GM12878 (cell line): ENCODE measurements at regions not wholly inside any gene's neighbourhood (a gene's known extent, or its start where the extent isn't known, plus 50 kb on each side); places are given as distances from the start of the nearest gene placed in this dataset.

Source experiments
- ATAC-seq: fragments of 200-7000 bp; cut with Tn5 transposase; 3 replicates; pipeline ENCODE4 v1.9.1; 2020; ENCODE audit warnings: mild to moderate bottlenecking, moderate library complexity
- BruUV-seq: library from RNA; stranded (reverse); fragments of 400-500 nt; replicated peaks from 2 replicates; lab custom pipeline; 2021; lab: Mats Ljungman, UMichigan
- CTCF ChIA-PET: fragments of 300-600 bp; sonication (Branson Sonifier 250); formaldehyde crosslinking; extraction: SDS; loops from one replicate; lab custom pipeline; 2021; ENCODE audit warnings: inconsistent platforms; lab: Yijun Ruan, JAX
- POLR2A ChIA-PET: fragments of 350-600 bp; formaldehyde crosslinking; extraction: SDS; loops from one replicate; lab custom pipeline; 2021; ENCODE audit warnings: inconsistent platforms; lab: Charles Lee
- RAD21 ChIA-PET: fragments of 300-600 bp; sonication (Branson Sonifier 250); formaldehyde crosslinking; loops from one replicate; lab custom pipeline; 2023; ENCODE audit warnings: antibody characterized with exemption; ENCODE audit not compliant: unreplicated experiment; lab: Charles Lee
- SMC1A ChIA-PET: fragments of 300-600 bp; sonication (Branson Sonifier 250); formaldehyde crosslinking; loops from one replicate; lab custom pipeline; 2023; ENCODE audit not compliant: unreplicated experiment, uncharacterized antibody; lab: Charles Lee
- DNase-seq: peaks from one replicate; pipeline ENCODE4 v3.0.0-alpha.2; 2011; ENCODE audit warnings: low read depth, low spot score
- FAIRE-seq: peaks from 3 replicates; lab custom pipeline; 2011; peaks lifted over from hg19 to GRCh38; lab: Jason Lieb, UNC
- H2AFZ ChIP-seq: 2 replicates; pipeline ENCODE4 v1.6.0; 2011; ENCODE audit warnings: low read depth, low read length, control low read depth; ENCODE audit not compliant: control insufficient read depth
- H3K27ac ChIP-seq: 2 replicates; pipeline ENCODE4 v1.5.1; 2011; ENCODE audit warnings: control low read depth; ENCODE audit not compliant: control insufficient read depth, insufficient read depth
- H3K27me3 ChIP-seq, 2 experiments: replicated peaks in 1 of 2; 2 replicates each; pipeline versions ENCODE4 v1.6.0 to v1.6.1; 2011; ENCODE audit warnings: low read length in 1 of 2; ENCODE audit not compliant: control insufficient read depth in 2 of 2, insufficient read depth in 2 of 2
- H3K36me3 ChIP-seq, 2 experiments: 2 replicates each; pipeline ENCODE4 v1.5.1; 2011; ENCODE audit warnings: low read length in 1 of 2; ENCODE audit not compliant: control insufficient read depth in 2 of 2, insufficient read depth in 2 of 2
- H3K4me1 ChIP-seq: 2 replicates; pipeline ENCODE4 v1.6.1; 2011; ENCODE audit warnings: mild to moderate bottlenecking, low read length, moderate library complexity, mixed read lengths; ENCODE audit not compliant: control insufficient read depth, insufficient read depth
- H3K4me2 ChIP-seq: 2 replicates; pipeline ENCODE4 v1.6.0; 2011; ENCODE audit warnings: control low read depth; ENCODE audit not compliant: control insufficient read depth, insufficient read depth
- H3K4me3 ChIP-seq: fragments of 200-600 bp; sonication (generic); 2 replicates; pipeline ENCODE4 v1.5.1; 2016
- H3K79me2 ChIP-seq: 2 replicates; pipeline ENCODE4 v1.6.0; 2011; ENCODE audit warnings: low read length; ENCODE audit not compliant: control insufficient read depth, insufficient read depth
- H3K9ac ChIP-seq: 2 replicates; pipeline ENCODE4 v1.8.0; 2011; ENCODE audit warnings: low read length, control low read depth, mixed read lengths; ENCODE audit not compliant: control insufficient read depth, insufficient read depth
- H3K9me3 ChIP-seq: replicated peaks from 3 replicates; pipeline ENCODE4 v1.5.1; 2011; ENCODE audit warnings: mild to moderate bottlenecking, low read length; ENCODE audit not compliant: control insufficient read depth, insufficient read depth
- H4K20me1 ChIP-seq: 2 replicates; pipeline ENCODE4 v1.6.0; 2011; ENCODE audit not compliant: control insufficient read depth, insufficient read depth
- ASH2L ChIP-seq: fragments of 300-600, 200-600 bp; sonication (generic); IDR thresholded peaks from 2 replicates; pipeline ENCODE4 v1.6.1; 2017; ENCODE audit warnings: low read depth, mild to moderate bottlenecking, borderline replicate concordance
- CBFB ChIP-seq: IDR thresholded peaks from 2 replicates; pipeline ENCODE4 v1.6.1; 2016; ENCODE audit warnings: antibody characterized with exemption, low read depth
- FOXK2 ChIP-seq: fragments of 450-650 bp; IDR thresholded peaks from 2 replicates; pipeline ENCODE4 v1.6.1; 2017; ENCODE audit warnings: mild to moderate bottlenecking, moderate library complexity
- JUND ChIP-seq: IDR thresholded peaks from 2 replicates; pipeline ENCODE4 v1.6.1; 2012; ENCODE audit warnings: low read depth, mild to moderate bottlenecking, low read length, improper control_type of control experiment, moderate library complexity
- MYC ChIP-seq: IDR thresholded peaks from 2 replicates; pipeline ENCODE4 v1.6.1; 2011; ENCODE audit warnings: mild to moderate bottlenecking, low read length, moderate library complexity, inconsistent platforms; ENCODE audit not compliant: insufficient read depth, insufficient replicate concordance, insufficient read length, severe bottlenecking
- NR2F1 ChIP-seq: fragments of 450-650 bp; conservative IDR thresholded peaks from 2 replicates; pipeline ENCODE4 v1.6.1; 2017; ENCODE audit warnings: mild to moderate bottlenecking
- NRF1 ChIP-seq: conservative IDR thresholded peaks from 2 replicates; pipeline ENCODE4 v1.6.1; 2011; ENCODE audit warnings: mild to moderate bottlenecking, low read depth, low read length, improper control_type of control experiment
- POLR2AphosphoS5 ChIP-seq: IDR thresholded peaks from 2 replicates; pipeline ENCODE4 v1.6.1; 2011; ENCODE audit warnings: mild to moderate bottlenecking, low read length, inconsistent platforms
- RUNX3 ChIP-seq: IDR thresholded peaks from 2 replicates; pipeline ENCODE4 v1.6.1; 2012; ENCODE audit warnings: low read length, inconsistent platforms
- SPI1 ChIP-seq: IDR thresholded peaks from 2 replicates; pipeline ENCODE4 v1.6.1; 2011; ENCODE audit warnings: low read depth, mild to moderate bottlenecking, low read length, moderate library complexity, borderline replicate concordance; ENCODE audit not compliant: insufficient read depth
- SREBF2 ChIP-seq: IDR thresholded peaks from 2 replicates; pipeline ENCODE4 v1.6.1; 2012; ENCODE audit warnings: mild to moderate bottlenecking, low read length
- YBX1 ChIP-seq: fragments of 450-650 bp; IDR thresholded peaks from 2 replicates; pipeline ENCODE4 v1.6.1; 2016; ENCODE audit warnings: antibody characterized with exemption
- ZNF207 ChIP-seq: fragments of 450-650 bp; IDR thresholded peaks from 2 replicates; pipeline ENCODE4 v1.6.1; 2014; ENCODE audit warnings: antibody characterized with exemption, mild to moderate bottlenecking, borderline replicate concordance
- WGBS: methylation state at CpG from one replicate; pipeline ENCODE4 v1.1.6; 2016; ENCODE audit warnings: low lambda C conversion rate; ENCODE audit not compliant: insufficient replicate concordance, insufficient coverage; ENCODE audit errors: missing lambda C conversion rate; 5-methylcytosine and 5-hydroxymethylcytosine counted together
- in situ Hi-C: fragments of 300-500 bp; cut with MboI; formaldehyde crosslinking; loops from 9 replicates; pipeline ENCODE4 v1.14.3; 2018; ENCODE audit warnings: mixed read lengths
- intact Hi-C: fragments of 100-400 bp; cut with micrococcal nuclease; formaldehyde crosslinking; loops from one replicate; pipeline ENCODE4 v1.14.2; 2022; ENCODE audit not compliant: unreplicated experiment
- TF ChIP-seq, protein P1 (sequence below): fragments of 450-650 bp; IDR thresholded peaks from 2 replicates; pipeline ENCODE4 v1.6.1; 2017; ENCODE audit warnings: mild to moderate bottlenecking, low read depth, inconsistent platforms; ENCODE audit not compliant: poor library complexity, severe bottlenecking
- TF ChIP-seq, protein P2 (sequence below): IDR thresholded peaks from 2 replicates; pipeline ENCODE4 v1.6.1; 2012; ENCODE audit warnings: mild to moderate bottlenecking, low read depth, low read length

DNA sequence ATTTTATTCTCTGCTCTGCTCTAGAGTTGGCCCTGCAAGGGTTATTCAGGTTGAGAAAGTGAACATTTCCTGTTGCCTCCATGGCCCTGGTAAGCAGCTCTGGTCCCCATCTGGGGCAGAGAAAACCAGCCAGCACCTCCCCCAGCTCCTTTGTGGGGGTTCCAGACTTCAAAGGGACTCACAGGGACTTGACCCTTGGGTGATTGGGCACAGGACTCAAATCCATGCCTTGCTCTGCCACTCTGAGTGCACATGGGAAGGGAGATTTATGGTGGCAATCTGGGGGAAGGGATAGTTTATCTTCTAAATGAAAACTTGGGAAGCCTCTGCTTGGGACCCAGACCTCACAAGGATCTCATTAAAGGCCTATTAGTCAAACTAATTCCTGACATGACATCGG lies 212.8 kb downstream of the FOXD2 start (continued):
- TF ChIP-seq, protein P1, sequence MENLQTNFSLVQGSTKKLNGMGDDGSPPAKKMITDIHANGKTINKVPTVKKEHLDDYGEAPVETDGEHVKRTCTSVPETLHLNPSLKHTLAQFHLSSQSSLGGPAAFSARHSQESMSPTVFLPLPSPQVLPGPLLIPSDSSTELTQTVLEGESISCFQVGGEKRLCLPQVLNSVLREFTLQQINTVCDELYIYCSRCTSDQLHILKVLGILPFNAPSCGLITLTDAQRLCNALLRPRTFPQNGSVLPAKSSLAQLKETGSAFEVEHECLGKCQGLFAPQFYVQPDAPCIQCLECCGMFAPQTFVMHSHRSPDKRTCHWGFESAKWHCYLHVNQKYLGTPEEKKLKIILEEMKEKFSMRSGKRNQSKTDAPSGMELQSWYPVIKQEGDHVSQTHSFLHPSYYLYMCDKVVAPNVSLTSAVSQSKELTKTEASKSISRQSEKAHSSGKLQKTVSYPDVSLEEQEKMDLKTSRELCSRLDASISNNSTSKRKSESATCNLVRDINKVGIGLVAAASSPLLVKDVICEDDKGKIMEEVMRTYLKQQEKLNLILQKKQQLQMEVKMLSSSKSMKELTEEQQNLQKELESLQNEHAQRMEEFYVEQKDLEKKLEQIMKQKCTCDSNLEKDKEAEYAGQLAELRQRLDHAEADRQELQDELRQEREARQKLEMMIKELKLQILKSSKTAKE, result no peak
- TF ChIP-seq NR2F1 (no peak), FOXK2 (no peak), SREBF2 (no peak), ASH2L (no peak)

DNA sequence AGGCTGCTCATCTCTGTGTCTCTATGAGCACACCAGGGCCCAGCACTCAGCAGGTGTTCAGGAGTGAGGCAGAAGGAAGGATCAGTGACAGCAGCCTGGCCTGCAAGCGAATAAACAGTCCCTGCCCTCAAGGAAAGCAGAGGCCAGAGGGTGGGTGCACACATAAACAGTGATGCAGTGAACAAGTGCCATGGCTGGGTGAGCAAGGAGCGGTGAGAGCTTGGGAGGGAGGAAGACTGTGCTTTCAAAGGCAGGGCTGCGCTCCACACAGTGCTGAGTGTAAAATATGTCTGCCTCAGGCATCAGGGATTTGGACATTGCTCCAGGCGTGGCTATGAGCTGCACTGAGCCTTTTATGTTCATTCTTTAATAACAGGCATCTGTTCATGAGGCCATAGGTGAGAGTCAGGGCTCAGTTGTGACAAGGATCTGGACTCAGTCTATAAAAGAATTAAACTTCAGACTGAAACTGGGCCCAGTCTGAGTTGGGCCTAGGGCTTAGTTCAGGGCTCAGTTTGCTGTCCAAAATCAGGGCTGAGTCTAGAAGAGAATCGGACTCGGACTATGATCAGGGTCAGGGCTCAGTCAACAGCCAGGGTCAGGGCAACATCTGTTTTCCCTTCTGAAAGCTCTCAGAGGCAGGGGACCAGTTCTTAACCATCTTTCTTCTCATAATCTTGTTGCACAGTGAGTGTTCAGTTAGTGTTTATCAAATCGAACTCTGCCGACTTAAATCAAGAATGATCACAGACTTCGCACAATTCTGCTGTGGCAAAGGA lies 213.7 kb downstream of the FOXD2 start:
- no peak overlapping the region for H2AFZ ChIP-seq
- DNase-seq (no peak), FAIRE-seq (no peak), ATAC-seq (no peak)
- 31% methylated on average over 9 of the region's 9 CpGs for WGBS
- no peaks in the 10 kb centered on the region for H3K79me2 ChIP-seq
- H3K4me3 ChIP-seq, result no peak overlapping the region
- no peaks in the 10 kb centered on the region for H3K4me1 ChIP-seq
- SMC1A ChIA-PET, result no interaction called here
- H3K9ac ChIP-seq, result no peak overlapping the region
- H3K36me3 ChIP-seq, result no peaks in the 10 kb centered on the region
- no peak overlapping the region for H3K27ac ChIP-seq
- RAD21 ChIA-PET, result no interaction called here
- no TSS peak for BruUV-seq
- H3K9me3 ChIP-seq, result no peaks in the 10 kb centered on the region
- CTCF ChIA-PET, result no interaction called here
- intact Hi-C loops (no loop called here), in situ Hi-C loops (no loop called here)
- H4K20me1 ChIP-seq, result no peaks in the 10 kb centered on the region
- POLR2A ChIA-PET, result no interaction called here
- H3K4me2 ChIP-seq, result no peak overlapping the region
- peaks cover 0 to 4% of the 10 kb centered on the region in 2 experiments; a peak in 2 of 4 replicates for H3K27me3 ChIP-seq
- TF ChIP-seq FOXK2, result no peak
- no peak for TF ChIP-seq CBFB
- no peak for TF ChIP-seq MYC
- no peak for TF ChIP-seq ZNF207
- TF ChIP-seq, protein P2, sequence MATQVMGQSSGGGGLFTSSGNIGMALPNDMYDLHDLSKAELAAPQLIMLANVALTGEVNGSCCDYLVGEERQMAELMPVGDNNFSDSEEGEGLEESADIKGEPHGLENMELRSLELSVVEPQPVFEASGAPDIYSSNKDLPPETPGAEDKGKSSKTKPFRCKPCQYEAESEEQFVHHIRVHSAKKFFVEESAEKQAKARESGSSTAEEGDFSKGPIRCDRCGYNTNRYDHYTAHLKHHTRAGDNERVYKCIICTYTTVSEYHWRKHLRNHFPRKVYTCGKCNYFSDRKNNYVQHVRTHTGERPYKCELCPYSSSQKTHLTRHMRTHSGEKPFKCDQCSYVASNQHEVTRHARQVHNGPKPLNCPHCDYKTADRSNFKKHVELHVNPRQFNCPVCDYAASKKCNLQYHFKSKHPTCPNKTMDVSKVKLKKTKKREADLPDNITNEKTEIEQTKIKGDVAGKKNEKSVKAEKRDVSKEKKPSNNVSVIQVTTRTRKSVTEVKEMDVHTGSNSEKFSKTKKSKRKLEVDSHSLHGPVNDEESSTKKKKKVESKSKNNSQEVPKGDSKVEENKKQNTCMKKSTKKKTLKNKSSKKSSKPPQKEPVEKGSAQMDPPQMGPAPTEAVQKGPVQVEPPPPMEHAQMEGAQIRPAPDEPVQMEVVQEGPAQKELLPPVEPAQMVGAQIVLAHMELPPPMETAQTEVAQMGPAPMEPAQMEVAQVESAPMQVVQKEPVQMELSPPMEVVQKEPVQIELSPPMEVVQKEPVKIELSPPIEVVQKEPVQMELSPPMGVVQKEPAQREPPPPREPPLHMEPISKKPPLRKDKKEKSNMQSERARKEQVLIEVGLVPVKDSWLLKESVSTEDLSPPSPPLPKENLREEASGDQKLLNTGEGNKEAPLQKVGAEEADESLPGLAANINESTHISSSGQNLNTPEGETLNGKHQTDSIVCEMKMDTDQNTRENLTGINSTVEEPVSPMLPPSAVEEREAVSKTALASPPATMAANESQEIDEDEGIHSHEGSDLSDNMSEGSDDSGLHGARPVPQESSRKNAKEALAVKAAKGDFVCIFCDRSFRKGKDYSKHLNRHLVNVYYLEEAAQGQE, result no peak
- TF ChIP-seq SPI1, result no peak
- no peak for TF ChIP-seq RUNX3
- no peak for TF ChIP-seq JUND
- TF ChIP-seq POLR2AphosphoS5, result no peak
- TF ChIP-seq NRF1, result no peak
- no peak for TF ChIP-seq YBX1
